ENCODE measurements at regions not wholly inside any gene's neighbourhood (a gene's known extent, or its start where the extent isn't known, plus 50 kb on each side); places are given as distances from the start of the nearest gene placed in this dataset.

GRCh38 chr12:93174473-93174872 lies 203.3 kb upstream of the NUDT4 start:
- intact Hi-C loops (cut with micrococcal nuclease): loop anchor here (10.0 kb wide), 1 partner anchor 150 kb away; no protein-coding TSS in a partner anchor
- Histone ChIP-seq H3K27ac (replicated peaks) (peak overlapping the region; percentile 87), H3K36me3 (no peaks in the 10 kb centered on the region), H3K27me3 (ENCODE audit: low read depth) (no peaks in the 10 kb centered on the region), H3K4me3 (no peak overlapping the region), H3K4me1 (peaks cover 66% of the 10 kb centered on the region), H3K9me3 (replicated peaks) (peaks cover 5% of the 10 kb centered on the region)
- TF ChIP-seq CTCF (IDR thresholded peaks at IDR 0.05; ENCODE audit: borderline replicate concordance): no peak
- no peak for DNase-seq

GRCh38 chr12:93176165-93176564 lies 201.6 kb upstream of the NUDT4 start:
- H3K27ac ChIP-seq (replicated peaks): peak overlapping the region; percentile 87
- no peak for TF ChIP-seq CTCF (IDR thresholded peaks at IDR 0.05; ENCODE audit: borderline replicate concordance)
- peaks cover 79% of the 10 kb centered on the region for H3K4me1 ChIP-seq
- no peaks in the 10 kb centered on the region for H3K36me3 ChIP-seq
- peak overlapping the region; percentile 7 for H3K4me3 ChIP-seq
- no peak for DNase-seq
- intact Hi-C loops (cut with micrococcal nuclease): loop anchor here (10.0 kb wide), 1 partner anchor 151 kb away; no protein-coding TSS in a partner anchor
- H3K27me3 ChIP-seq (ENCODE audit: low read depth): no peaks in the 10 kb centered on the region
- H3K9me3 ChIP-seq (replicated peaks): peaks cover 5% of the 10 kb centered on the region

- Histone ChIP-seq H3K36me3 (no peaks in the 10 kb centered on the region), H3K27ac (replicated peaks) (peak overlapping the region; percentile 87), H3K27me3 (ENCODE audit: low read depth) (no peaks in the 10 kb centered on the region), H3K9me3 (replicated peaks) (peaks cover 5% of the 10 kb centered on the region), H3K4me1 (peaks cover 79% of the 10 kb centered on the region), H3K4me3 (peak overlapping the region; percentile 7)
- intact Hi-C loops (cut with micrococcal nuclease): loop anchor here (10.0 kb wide), 1 partner anchor 152 kb away; no protein-coding TSS in a partner anchor
- TF ChIP-seq CTCF (IDR thresholded peaks at IDR 0.05; ENCODE audit: borderline replicate concordance): no peak
- DNase-seq: no peak
Observed at GRCh38 chr12:93176610-93177126, 201.1 kb upstream of the NUDT4 start.

GRCh38 chr12:93177208-93178153 lies 200.2 kb upstream of the NUDT4 start:
- Histone ChIP-seq H3K9me3 (replicated peaks) (peaks cover 5% of the 10 kb centered on the region), H3K27me3 (ENCODE audit: low read depth) (no peaks in the 10 kb centered on the region), H3K4me3 (no peak overlapping the region), H3K27ac (replicated peaks) (peak overlapping the region; percentile 87), H3K4me1 (peaks cover 79% of the 10 kb centered on the region), H3K36me3 (no peaks in the 10 kb centered on the region)
- intact Hi-C loops (cut with micrococcal nuclease): loop anchor here (10.0 kb wide), 1 partner anchor 153 kb away; no protein-coding TSS in a partner anchor
- no peak for TF ChIP-seq CTCF (IDR thresholded peaks at IDR 0.05; ENCODE audit: borderline replicate concordance)
- DNase-seq: no peak

- H3K36me3 ChIP-seq: no peaks in the 10 kb centered on the region
- no peaks in the 10 kb centered on the region for H3K27me3 ChIP-seq (ENCODE audit: low read depth)
- H3K4me1 ChIP-seq: peaks cover 72% of the 10 kb centered on the region
- intact Hi-C loops (cut with micrococcal nuclease): loop anchor here (10.0 kb wide), 1 partner anchor 154 kb away; no protein-coding TSS in a partner anchor
- no peak overlapping the region for H3K4me3 ChIP-seq
- TF ChIP-seq CTCF (IDR thresholded peaks at IDR 0.05; ENCODE audit: borderline replicate concordance): no peak
- no peak for DNase-seq
- peak overlapping the region; percentile 87 for H3K27ac ChIP-seq (replicated peaks)
- peaks cover 5% of the 10 kb centered on the region for H3K9me3 ChIP-seq (replicated peaks)
Observed at GRCh38 chr12:93178154-93178878, 199.4 kb upstream of the NUDT4 start.
